HTR-8/SVneo (cell line): ENCODE measurements at regions not wholly inside any gene's neighbourhood (a gene's known extent, or its start where the extent isn't known, plus 50 kb on each side); places are given as distances from the start of the nearest gene placed in this dataset.
"Not testable (repeated sequence)": the region's sequence is repeated elsewhere in the genome, so short reads cannot be mapped to it uniquely, and the experiment has no call there.

Experiments used
- DNase-seq: peaks from one replicate; pipeline ENCODE4 v3.0.0; 2011; ENCODE audit warnings: low spot score, mixed read lengths; ENCODE audit not compliant: insufficient read length
- FAIRE-seq: peaks from 2 replicates; lab custom pipeline; 2011; peaks lifted over from hg19 to GRCh38; lab: Jason Lieb, UNC

- FAIRE-seq (no peak), DNase-seq (no peak)
Measured at GRCh38 chr2:116754381-116755101, 1060.0 kb upstream of the DDX18 start.

DNA sequence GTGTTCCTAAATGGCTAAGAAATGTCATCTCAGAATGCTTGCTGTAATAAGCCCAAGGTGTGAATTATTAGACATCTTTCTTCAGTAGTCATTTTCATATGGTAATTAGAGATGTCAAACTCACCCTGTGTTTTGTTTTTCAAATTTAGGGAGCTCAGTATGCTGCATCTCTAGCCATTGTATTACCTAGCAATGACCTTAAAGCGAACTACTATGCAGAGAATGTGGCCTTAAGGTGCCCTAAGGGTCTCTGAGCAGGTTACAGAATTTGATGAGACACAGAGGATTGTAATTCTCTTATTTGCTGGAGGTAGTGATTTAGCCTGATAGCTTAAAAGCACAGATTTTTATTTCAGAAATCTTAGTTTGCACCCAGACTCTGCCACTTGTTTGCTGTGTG, 1052.6 kb upstream of the DDX18 start:
- FAIRE-seq (no peak), DNase-seq (no peak)

DNA sequence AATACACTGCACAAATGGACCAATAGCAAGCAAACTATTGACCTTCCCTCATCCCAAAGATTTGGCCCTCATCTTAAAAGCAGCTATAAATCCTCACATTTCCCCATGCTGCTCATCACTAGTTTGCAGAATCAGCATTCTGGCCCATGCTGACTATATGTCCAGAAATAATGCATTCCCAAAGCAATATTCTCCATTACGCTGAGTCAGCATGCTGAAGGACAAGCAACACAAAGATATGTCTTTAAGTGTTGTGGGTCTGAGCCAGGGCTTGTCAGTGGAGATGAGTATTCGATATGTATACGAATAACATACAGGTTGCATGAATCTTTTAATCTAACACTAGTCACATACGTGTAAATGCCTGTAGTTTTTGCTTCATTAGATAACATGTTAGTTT, 1045.0 kb upstream of the DDX18 start:
- DNase-seq (no peak), FAIRE-seq (no peak)

DNA sequence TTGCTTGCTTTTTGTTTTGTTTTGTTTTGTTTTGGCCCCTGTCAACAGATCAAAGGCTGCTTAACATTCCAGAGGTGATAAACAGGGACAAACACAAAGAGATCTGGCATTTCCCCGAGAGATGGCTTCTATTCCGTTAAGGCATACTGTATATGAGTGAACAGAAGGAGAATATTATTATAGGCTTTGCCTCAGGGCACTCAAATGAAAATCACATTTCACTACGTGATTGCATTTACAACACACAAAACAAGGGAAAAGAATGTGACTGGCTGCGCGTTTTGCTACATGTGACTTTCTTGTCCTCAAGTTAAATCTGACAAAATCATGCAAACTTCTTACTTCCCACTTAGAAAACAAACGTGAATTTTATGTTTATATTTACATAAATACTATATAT, 1037.9 kb upstream of the DDX18 start:
- DNase-seq (no peak), FAIRE-seq (no peak)

GRCh38 chr2:116787848-116788247, 1026.6 kb upstream of the DDX18 start:
- FAIRE-seq (no peak), DNase-seq (no peak)

DNA sequence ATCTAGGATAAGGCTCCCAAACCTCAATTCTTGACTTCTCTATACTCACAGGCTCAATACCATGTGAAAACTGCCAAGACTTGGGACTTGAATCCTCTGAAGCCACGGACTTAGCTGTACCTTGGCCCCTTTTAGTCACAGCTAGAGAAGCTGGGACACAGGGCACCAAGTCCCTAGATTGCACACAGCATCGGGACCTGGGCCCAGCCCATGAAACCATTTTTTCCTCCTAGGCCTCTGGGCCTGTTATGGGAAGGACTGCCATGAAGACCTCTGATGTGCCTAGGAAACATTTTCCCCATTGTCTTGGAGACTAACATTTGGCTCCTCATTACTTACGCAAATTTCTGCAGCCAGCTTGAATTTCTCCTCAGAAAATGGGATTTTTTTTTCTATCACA, 1011.8 kb upstream of the DDX18 start:
- FAIRE-seq = no peak
- DNase-seq = no peak

DNA sequence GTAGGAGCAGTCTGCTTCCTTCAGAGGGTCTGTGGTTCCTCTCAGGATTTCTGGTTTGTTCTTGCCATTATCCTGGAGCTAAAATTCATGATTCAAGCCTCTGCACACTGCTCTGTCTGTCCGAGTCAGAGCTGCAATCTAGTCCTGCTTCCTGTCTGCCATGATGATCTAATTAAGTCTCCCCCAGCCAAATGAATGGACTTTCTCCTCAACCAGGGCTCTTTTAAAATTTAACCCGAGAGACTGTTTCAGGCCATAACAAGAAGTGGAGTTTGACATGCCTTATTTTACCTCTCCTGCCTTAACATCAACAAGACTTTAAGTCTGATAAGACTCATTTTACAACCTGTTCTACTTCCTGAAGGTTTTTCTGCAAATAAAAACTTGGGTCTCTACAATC, 1009.6 kb upstream of the DDX18 start:
- no peak for FAIRE-seq
- no peak for DNase-seq

DNA sequence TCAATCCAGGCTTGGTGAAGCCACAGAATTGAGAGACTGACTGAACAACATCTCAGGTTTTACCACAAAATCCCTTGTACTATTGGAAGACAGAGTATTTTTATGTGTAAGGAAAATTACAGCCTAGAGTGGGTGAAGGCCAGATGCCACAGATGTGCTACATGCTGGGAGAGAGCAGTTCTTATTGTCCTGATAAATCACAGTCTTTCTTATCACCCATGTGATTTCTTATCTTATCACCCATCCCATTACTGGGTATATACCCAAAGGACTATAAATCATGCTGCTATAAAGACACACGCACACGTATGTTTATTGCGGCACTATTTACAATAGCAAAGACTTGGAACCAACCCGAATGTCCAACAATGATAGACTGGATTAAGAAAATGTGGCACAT, 1008.0 kb upstream of the DDX18 start:
- DNase-seq, FAIRE-seq: not testable (repeated sequence)

DNA sequence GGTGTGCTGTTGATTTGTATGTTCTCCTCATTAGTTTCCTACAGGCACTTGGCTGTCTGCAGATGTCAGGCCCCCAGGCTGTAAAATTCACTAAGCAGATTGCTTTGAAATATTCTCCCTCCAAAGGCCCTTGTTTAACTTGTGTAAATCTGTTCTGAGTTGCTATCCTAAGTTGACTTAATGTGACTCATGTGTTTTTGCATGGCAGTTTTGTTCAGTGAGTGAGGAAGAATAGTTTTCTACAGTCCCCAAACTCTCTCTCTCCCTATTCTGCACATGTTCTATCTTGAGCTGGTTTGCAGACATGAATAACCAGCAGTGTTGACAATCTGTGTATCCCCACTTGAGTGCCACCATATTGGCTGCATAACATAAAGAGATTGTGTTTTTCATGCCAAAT, 1005.4 kb upstream of the DDX18 start:
- FAIRE-seq (no peak), DNase-seq (no peak)

DNA sequence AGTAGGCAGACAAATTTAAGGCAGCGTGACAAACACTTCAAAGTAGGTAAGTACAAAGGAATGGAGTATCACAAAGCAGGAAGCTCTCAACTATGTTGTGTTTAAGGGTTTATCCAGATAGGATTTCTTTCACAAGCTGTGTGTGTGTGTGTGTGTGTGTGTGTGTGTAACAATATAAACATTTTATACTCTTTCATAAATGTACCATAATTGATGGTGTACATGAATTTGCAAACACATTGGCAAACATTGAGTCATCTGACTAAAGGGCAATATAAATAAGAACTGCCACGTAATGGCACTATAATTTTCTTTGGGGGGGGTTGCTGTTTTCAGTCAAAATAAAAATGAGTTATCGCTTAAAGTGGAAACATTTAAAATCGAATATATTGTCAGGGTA, 1004.4 kb upstream of the DDX18 start:
- FAIRE-seq (no peak), DNase-seq (no peak)

DNA sequence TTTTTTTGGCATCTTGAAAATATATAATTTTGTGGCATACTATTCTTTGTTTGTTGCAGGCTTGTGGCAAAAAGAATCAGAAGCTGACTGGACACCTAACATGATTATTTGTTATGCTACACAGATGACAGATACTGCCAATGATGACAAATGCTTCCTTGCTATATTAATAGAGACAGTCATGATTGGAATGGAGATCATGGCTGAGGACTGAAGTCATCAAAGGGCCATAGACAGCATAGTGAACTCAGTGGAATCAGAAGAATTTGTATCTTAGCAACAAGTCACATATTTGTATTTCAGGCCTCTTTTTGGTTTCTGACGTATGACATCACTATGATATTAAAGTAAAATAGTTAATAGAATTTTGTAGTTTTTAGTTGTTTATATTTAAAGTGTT, 1003.8 kb upstream of the DDX18 start:
- FAIRE-seq = peak; percentile 16
- DNase-seq = peak; percentile 14

DNA sequence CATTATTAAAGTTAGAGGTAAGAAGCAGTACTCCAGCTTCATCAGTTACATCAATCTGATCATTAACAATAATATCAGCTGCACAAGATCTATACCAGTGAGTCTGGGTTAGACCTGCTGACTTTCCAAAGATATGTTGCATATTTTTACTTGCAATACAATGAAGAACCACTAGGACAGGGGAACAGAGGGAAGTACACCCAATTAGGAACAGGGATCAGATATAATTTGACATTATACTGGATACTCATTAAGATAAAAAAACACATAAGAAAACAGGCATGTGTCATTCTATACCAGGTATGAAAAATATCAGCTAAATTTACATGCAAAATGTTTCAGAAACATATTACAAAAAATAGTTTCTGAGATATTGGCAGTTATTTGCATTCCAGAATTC, 995.1 kb upstream of the DDX18 start:
- DNase-seq (no peak), FAIRE-seq (no peak)

DNA sequence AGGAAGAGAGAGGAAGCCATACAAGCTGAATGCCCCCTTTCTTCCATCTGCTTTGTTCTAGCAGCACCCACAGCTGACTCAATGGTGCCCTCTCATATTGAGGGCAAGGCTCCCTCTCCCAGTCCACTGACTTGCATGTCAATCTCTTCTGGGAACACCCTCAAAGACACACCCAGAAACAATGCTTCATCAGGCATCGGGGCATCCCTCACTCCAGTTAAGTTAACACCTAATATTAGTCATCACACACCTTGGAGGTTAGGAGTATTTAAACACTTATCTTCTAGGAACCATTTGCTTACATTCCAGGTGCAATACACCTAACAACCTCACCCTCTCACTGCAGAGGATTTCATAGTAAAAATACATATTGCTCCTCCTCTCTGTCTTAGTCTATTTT, 993.5 kb upstream of the DDX18 start:
- FAIRE-seq (no peak), DNase-seq (no peak)

DNA sequence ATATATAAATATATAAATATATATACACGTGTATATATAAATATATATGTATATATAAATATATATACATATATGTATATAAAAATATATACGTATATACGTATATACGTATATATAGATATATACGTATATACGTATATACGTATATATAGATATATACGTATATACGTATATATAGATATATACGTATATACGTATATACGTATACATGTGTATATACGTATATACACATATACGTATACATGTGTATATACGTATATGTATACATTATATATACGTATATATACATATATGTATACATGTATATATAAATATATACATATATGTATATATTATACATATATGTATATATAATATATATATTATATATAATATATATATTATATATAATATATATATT, 984.9 kb upstream of the DDX18 start:
- not testable (repeated sequence) for FAIRE-seq, DNase-seq

DNA sequence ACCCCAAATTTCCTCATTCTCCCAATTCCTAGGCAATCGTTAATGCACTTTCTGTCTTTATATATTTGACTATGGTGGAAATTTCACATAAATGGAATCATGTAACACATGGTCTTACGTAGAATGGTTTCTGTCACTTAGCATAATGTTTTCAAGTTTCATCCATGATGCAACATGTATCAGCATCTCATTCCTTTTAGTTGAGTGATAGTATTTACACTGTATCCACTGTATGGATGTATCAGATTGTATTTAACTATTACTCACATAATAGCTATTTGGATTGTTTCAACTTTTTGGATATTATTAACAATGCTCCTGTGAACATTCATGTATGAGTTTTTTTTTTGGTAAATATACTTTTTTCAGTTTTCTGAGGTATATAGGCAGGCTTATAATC, 982.3 kb upstream of the DDX18 start:
- DNase-seq (no peak), FAIRE-seq (no peak)

DNA sequence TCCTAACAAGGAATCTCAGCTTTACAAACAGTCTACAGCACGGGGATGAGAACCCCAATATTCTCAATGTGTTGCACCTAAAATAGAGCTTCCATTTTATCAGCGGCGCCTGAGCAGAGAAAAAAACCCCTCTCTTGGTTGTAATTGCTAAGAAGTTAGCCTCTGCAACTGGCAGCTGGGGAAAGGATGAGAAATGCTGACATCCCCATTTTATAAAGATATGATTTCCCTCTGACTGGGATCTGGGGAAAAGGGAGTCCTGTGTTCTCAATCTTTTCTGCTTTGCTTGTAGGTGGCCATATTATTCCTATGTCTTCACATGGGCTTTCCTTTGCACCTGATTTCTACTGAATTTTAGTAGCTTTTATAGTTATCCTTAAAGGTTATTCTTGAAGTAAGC, 981.4 kb upstream of the DDX18 start:
- DNase-seq = no peak
- no peak for FAIRE-seq

- no peak for DNase-seq
- no peak for FAIRE-seq
Measured at GRCh38 chr2:116842164-116842563, 972.3 kb upstream of the DDX18 start.

DNA sequence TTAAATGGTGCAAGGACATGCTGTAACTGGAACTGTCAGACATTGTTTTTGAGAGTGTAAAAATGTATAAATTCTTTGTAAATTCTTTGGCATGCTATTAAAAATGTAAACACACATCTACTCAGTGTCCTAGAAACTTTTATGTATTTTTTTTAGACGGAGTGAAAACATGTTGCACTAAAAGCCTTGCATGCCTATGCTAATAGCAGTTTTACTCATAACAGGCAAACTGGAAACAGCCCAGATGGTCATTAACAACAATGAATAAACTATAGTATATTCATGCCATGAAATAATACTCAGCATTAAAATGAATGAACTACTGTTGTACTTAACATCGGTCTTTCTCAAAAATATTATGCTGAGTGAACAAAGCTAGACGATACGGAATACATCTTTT, 954.8 kb upstream of the DDX18 start:
- FAIRE-seq = no peak
- no peak for DNase-seq

DNA sequence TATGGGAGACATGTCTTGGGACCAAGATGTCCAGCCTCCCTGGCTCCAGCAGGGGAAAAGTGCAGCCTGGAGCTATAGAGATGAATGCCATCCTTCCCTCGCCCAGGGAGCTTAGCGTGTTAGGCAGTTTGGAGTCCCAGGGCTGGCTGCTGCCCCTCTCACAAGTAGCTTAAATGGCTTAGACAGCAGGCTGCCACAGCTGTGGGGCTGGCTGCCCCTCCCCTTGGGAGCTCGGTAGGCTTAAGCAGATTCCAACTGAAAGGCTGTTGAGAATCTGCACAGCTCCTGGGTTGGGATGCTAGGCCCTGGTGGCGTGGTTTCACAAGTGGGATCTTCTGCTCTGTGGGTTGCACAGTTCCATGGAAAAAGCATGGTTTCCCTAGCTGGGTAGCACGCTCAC, 940.5 kb upstream of the DDX18 start:
- FAIRE-seq = no peak
- DNase-seq = no peak

- DNase-seq (no peak), FAIRE-seq (no peak)
Measured at GRCh38 chr2:116877274-116877673, 937.2 kb upstream of the DDX18 start.

- no peak for FAIRE-seq
Measured at GRCh38 chr2:116877944-116878343, 936.5 kb upstream of the DDX18 start.

GRCh38 chr2:116879650-116880160, 934.8 kb upstream of the DDX18 start:
- FAIRE-seq = no peak
- no peak for DNase-seq

More at GRCh38 chr2:116877944-116878343, 936.5 kb upstream of the DDX18 start:
- DNase-seq = no peak
